SU-DHL-6 (cell line): ENCODE measurements at regions not wholly inside any gene's neighbourhood (a gene's known extent, or its start where the extent isn't known, plus 50 kb on each side); places are given as distances from the start of the nearest gene placed in this dataset.

Experiments used
- H2AFZ ChIP-seq: fragments of 200-600 bp; sonication (generic); 2 replicates; pipeline ENCODE4 v1.6.1; 2014; ENCODE audit warnings: low read depth, mild to moderate bottlenecking, moderate library complexity, mixed read lengths, antibody characterized with exemption, low read length; ENCODE audit not compliant: severe bottlenecking
- H3F3A ChIP-seq: fragments of 200-600 bp; shearing (Covaris generic); 2 replicates; pipeline ENCODE4 v1.6.0; 2016; ENCODE audit warnings: antibody characterized with exemption, mild to moderate bottlenecking; ENCODE audit not compliant: insufficient read depth
- H3K27ac ChIP-seq: fragments of 200-600 bp; sonication (generic); 2 replicates; pipeline ENCODE4 v1.5.1; 2016; ENCODE audit warnings: low read depth, mild to moderate bottlenecking, low read length, moderate library complexity, mixed read lengths
- H3K27me3 ChIP-seq: fragments of 200-600 bp; sonication (generic), shearing (Covaris generic); 2 replicates; pipeline ENCODE4 v1.6.0; 2014; ENCODE audit warnings: mild to moderate bottlenecking, low read length
- H3K36me3 ChIP-seq: fragments of 200-600 bp; sonication (generic); 2 replicates; pipeline ENCODE4 v1.6.1; 2014; ENCODE audit warnings: mild to moderate bottlenecking, low read length, mixed read lengths
- H3K4me2 ChIP-seq: fragments of 300-600, 200-600 bp; shearing (Covaris generic), sonication (generic); 2 replicates; pipeline ENCODE4 v1.6.0; 2014; ENCODE audit warnings: low read length, low read depth, mild to moderate bottlenecking; ENCODE audit not compliant: poor library complexity, severe bottlenecking
- H3K4me3 ChIP-seq: fragments of 200-600 bp; sonication (generic); 2 replicates; pipeline ENCODE4 v1.5.1; 2014; ENCODE audit warnings: antibody characterized with exemption, low read length, mild to moderate bottlenecking, mixed read lengths; ENCODE audit not compliant: insufficient read depth, poor library complexity, severe bottlenecking
- H3K79me2 ChIP-seq: fragments of 200-600 bp; sonication (generic); 2 replicates; pipeline ENCODE4 v1.6.1; 2014; ENCODE audit warnings: mild to moderate bottlenecking, low read length, moderate library complexity; ENCODE audit not compliant: insufficient read depth
- H3K9ac ChIP-seq: fragments of 200-600 bp; sonication (generic); 2 replicates; pipeline ENCODE4 v1.7.0; 2014; ENCODE audit warnings: mild to moderate bottlenecking, low read length
- H3K9me2 ChIP-seq: fragments of 200-600 bp; sonication (generic); replicated peaks from 2 replicates; pipeline ENCODE4 v1.6.1; 2014; ENCODE audit warnings: low read length; ENCODE audit not compliant: insufficient read depth
- H3K9me3 ChIP-seq: fragments of 200-600 bp; sonication (generic); 2 replicates; pipeline ENCODE4 v1.6.1; 2014; ENCODE audit warnings: low read length, mixed read lengths; ENCODE audit not compliant: insufficient read depth
- H4K20me1 ChIP-seq: fragments of 200-600 bp; sonication (generic); 2 replicates; pipeline ENCODE4 v1.6.1; 2014; ENCODE audit warnings: low read depth, mild to moderate bottlenecking, antibody characterized with exemption, low read length, moderate library complexity, mixed read lengths
- CTCF ChIP-seq: fragments of 200-600 bp; sonication (generic); IDR thresholded peaks from one replicate; pipeline ENCODE4 v1.5.1; 2017; ENCODE audit warnings: antibody characterized with exemption, mild to moderate bottlenecking, low read length, moderate library complexity; ENCODE audit not compliant: insufficient read depth, poor library complexity, severe bottlenecking
- EZH2phosphoT487 ChIP-seq: fragments of 200-600 bp; sonication (generic), shearing (Covaris generic); conservative IDR thresholded peaks from 2 replicates; pipeline ENCODE4 v1.6.1; 2018; ENCODE audit warnings: mild to moderate bottlenecking, antibody characterized with exemption, low read length, moderate library complexity, mixed read lengths

DNA sequence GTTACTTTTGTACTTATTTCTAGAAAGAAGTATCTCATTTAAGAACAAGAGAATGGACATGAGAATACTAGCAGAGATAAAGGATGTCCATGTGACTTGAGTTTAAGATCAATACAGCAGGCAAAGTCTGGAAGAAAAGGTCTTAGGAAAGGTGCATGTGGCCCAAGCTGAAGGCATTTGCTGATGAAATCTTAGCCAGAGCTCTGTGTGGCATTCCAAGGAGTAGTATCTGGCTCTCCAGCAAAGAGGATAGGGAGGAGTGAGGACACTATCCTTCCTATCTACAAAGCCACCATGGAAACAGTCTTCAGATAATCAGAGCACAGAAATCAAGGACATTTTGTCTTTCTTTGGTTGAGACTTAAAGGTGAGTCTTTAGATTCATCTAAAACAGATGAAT is 244.1 kb upstream of the RGMB start:
- TF ChIP-seq CTCF (no peak), EZH2phosphoT487 (no peak)
- H3K4me2 ChIP-seq: no peak overlapping the region
- H2AFZ ChIP-seq: no peak overlapping the region
- H3K9me2 ChIP-seq: no peaks in the 10 kb centered on the region
- H3K79me2 ChIP-seq: no peaks in the 10 kb centered on the region
- H3K9me3 ChIP-seq: no peaks in the 10 kb centered on the region
- no peaks in the 10 kb centered on the region for H4K20me1 ChIP-seq
- no peaks in the 10 kb centered on the region for H3K27me3 ChIP-seq
- no peak overlapping the region for H3K27ac ChIP-seq
- H3K4me3 ChIP-seq: no peak overlapping the region
- no peaks in the 10 kb centered on the region for H3K36me3 ChIP-seq
- no peak overlapping the region for H3K9ac ChIP-seq
- H3F3A ChIP-seq: no peaks in the 10 kb centered on the region

DNA sequence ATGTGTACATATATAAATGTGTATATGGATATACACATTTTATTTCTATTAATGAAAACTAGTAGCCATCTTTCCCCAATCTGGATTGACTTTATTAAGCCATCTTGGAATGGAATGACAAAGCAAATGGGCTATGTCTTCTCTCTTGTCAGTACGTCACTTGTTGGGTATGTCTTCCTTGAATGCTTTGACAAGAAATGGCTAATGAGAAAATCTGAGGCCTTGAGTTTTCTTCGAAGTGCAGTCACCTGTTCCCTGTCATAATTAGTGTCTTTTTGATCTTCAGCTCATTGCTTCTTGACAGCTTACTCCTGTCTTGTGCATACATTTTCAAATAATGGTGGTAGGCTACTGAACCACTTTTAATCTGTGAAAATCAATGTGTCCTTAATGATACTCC is 243.2 kb upstream of the RGMB start:
- H3K36me3 ChIP-seq: no peaks in the 10 kb centered on the region
- H3K4me3 ChIP-seq: no peak overlapping the region
- TF ChIP-seq CTCF (no peak), EZH2phosphoT487 (no peak)

DNA sequence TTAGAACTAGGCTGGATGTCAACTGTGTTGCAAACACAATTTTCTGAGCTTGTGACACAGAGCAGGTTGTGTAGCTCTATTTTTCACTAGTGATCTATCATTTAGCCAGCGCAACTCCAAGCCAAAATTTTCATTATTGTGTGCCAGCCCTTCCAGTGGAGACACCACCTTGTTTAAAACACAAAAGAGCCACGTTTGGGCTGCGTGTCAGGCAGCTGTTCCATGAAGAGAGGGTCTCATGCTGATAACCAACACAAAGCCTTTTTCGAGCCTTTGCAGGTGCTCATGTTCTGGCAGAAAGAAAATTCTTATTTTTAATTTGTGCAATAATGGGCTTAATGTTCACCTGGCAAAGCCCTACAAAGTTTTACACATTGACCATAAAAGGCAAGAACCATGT is 237.6 kb upstream of the RGMB start:
- no peaks in the 10 kb centered on the region for H3K79me2 ChIP-seq
- no peaks in the 10 kb centered on the region for H3K27me3 ChIP-seq
- no peak overlapping the region for H3K4me3 ChIP-seq
- no peak overlapping the region for H2AFZ ChIP-seq
- no peaks in the 10 kb centered on the region for H3K9me3 ChIP-seq
- H4K20me1 ChIP-seq: no peaks in the 10 kb centered on the region
- H3F3A ChIP-seq: no peaks in the 10 kb centered on the region
- no peak overlapping the region for H3K27ac ChIP-seq
- H3K36me3 ChIP-seq: no peaks in the 10 kb centered on the region
- no peak for TF ChIP-seq CTCF
- TF ChIP-seq EZH2phosphoT487: no peak
- no peak overlapping the region for H3K9ac ChIP-seq
- no peaks in the 10 kb centered on the region for H3K9me2 ChIP-seq
- H3K4me2 ChIP-seq: no peak overlapping the region

More for the DNA sequence above, 243.2 kb upstream of the RGMB start:
- H3K27me3 ChIP-seq: no peaks in the 10 kb centered on the region
- no peak overlapping the region for H2AFZ ChIP-seq
- H3K9ac ChIP-seq: no peak overlapping the region
- no peaks in the 10 kb centered on the region for H3K9me3 ChIP-seq
- no peak overlapping the region for H3K27ac ChIP-seq
- no peaks in the 10 kb centered on the region for H3K79me2 ChIP-seq
- H3K4me2 ChIP-seq: no peak overlapping the region
- H3K9me2 ChIP-seq: no peaks in the 10 kb centered on the region
- H3F3A ChIP-seq: no peaks in the 10 kb centered on the region
- no peaks in the 10 kb centered on the region for H4K20me1 ChIP-seq

DNA sequence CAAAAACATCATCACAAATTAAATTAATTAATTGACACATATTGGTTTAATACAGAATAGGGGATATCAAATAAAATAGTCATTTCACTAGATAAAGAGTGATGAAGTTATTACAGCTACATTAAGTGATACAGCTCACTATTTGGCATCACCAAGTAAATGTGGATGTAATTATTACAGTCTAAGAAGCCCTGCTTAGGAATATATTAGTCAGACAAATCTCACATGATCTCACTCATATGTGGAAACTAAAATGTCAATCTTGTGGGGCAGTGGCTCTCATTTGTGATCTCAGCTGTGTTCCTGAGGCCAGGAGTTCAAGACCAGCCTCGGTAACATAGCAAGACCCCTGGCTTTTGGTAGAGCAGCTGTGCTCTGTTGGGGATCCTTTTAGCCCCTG is 233.4 kb upstream of the RGMB start:
- H3K9me2 ChIP-seq: no peaks in the 10 kb centered on the region
- no peaks in the 10 kb centered on the region for H3K79me2 ChIP-seq
- H3K4me3 ChIP-seq: no peak overlapping the region
- H3K36me3 ChIP-seq: no peaks in the 10 kb centered on the region
- no peaks in the 10 kb centered on the region for H3K9me3 ChIP-seq
- no peaks in the 10 kb centered on the region for H4K20me1 ChIP-seq
- no peak overlapping the region for H2AFZ ChIP-seq
- no peak for TF ChIP-seq CTCF
- no peak for TF ChIP-seq EZH2phosphoT487
- H3K27ac ChIP-seq: no peak overlapping the region
- H3K27me3 ChIP-seq: no peaks in the 10 kb centered on the region
- no peaks in the 10 kb centered on the region for H3F3A ChIP-seq
- H3K4me2 ChIP-seq: no peak overlapping the region
- no peak overlapping the region for H3K9ac ChIP-seq
